ENCODE measurements at regions not wholly inside any gene's neighbourhood (a gene's known extent, or its start where the extent isn't known, plus 50 kb on each side); places are given as distances from the start of the nearest gene placed in this dataset.

DNA sequence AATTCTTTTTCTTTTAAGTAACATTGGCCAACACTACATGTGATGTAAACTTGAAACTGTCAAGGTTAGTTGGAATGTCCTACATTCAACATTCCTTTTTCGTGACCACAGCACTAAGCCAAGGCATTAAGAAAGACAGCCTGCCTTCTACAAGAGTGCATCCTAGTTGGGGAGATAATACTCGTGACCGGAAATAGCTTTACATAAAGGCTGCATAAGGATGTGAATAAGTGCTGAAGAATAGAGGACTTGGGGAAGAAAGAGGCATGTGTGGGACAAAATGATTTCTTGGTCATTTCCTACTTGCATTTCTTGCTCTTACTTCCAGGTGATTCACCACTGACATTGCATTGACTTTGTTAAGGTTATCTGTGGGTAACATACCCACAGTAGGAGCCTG is 282.0 kb downstream of the DMRT2 start:
- TF ChIP-seq, protein P1, sequence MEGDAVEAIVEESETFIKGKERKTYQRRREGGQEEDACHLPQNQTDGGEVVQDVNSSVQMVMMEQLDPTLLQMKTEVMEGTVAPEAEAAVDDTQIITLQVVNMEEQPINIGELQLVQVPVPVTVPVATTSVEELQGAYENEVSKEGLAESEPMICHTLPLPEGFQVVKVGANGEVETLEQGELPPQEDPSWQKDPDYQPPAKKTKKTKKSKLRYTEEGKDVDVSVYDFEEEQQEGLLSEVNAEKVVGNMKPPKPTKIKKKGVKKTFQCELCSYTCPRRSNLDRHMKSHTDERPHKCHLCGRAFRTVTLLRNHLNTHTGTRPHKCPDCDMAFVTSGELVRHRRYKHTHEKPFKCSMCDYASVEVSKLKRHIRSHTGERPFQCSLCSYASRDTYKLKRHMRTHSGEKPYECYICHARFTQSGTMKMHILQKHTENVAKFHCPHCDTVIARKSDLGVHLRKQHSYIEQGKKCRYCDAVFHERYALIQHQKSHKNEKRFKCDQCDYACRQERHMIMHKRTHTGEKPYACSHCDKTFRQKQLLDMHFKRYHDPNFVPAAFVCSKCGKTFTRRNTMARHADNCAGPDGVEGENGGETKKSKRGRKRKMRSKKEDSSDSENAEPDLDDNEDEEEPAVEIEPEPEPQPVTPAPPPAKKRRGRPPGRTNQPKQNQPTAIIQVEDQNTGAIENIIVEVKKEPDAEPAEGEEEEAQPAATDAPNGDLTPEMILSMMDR (IDR thresholded peaks at IDR 0.05; ENCODE audit: extremely low read depth in 1 of 2, insufficient read depth in 1 of 2, low read depth in 1 of 2, low read length in 2 of 2): no peak
- TF ChIP-seq EZH2 (IDR thresholded peaks at IDR 0.05; ENCODE audit: borderline replicate concordance, low read depth, low read length, severe bottlenecking) (no peak), POLR2A (IDR thresholded peaks at IDR 0.05; ENCODE audit: low read depth, low read length) (no peak)

Measured in endothelial cell of umbilical vein (primary cell).